GM18858 (cell line): ENCODE measurements at regions not wholly inside any gene's neighbourhood (a gene's known extent, or its start where the extent isn't known, plus 50 kb on each side); places are given as distances from the start of the nearest gene placed in this dataset.

Source experiments
- ATAC-seq: cut with Tn5 transposase; IDR thresholded peaks from one replicate; pipeline ENCODE4 v1.9.1; 2021; ENCODE audit not compliant: unreplicated experiment

DNA sequence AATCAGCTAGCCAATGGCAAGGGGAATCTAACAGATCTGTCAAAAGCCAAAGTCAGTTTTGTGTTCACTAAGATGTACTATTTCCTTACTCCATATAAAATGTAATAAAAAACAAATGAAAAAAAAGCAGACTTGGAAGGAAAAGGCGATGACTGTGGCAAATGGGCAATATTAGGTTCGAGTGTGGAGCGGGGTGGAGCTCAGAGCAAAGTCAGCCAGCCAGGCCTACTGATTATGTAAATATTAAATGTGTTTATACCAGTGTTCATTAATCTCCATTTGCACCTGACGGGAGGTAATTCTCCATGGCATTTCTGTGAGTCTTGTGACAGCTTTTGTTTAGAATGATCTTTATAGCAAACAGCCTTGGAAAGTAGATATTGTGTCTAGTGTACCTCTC is 96.2 kb upstream of the KCNMB2 start:
- ATAC-seq = no peak

GRCh38 chr3:178443634-178444033 is 92.6 kb upstream of the KCNMB2 start:
- ATAC-seq = no peak

DNA sequence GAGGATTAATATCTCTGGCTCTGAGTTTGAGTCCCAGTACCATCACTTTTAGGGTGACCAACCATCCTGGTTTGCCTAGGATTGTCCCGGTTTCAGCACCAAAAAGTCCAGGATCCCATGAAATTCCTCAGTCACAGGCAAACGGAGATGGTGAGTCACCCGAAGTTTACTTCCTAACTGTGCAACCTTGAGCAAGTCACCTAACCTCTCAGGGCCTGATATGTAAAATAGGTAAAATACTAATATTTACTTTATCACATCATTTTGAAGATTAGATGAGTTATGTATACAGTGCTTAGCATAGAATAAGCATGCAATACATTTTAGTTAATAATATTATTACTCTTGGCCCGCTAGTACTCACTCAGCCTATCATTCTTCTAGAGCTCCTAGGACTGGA is 91.1 kb upstream of the KCNMB2 start:
- no peak for ATAC-seq

GRCh38 chr3:178446059-178446458 is 90.2 kb upstream of the KCNMB2 start:
- no peak for ATAC-seq

DNA sequence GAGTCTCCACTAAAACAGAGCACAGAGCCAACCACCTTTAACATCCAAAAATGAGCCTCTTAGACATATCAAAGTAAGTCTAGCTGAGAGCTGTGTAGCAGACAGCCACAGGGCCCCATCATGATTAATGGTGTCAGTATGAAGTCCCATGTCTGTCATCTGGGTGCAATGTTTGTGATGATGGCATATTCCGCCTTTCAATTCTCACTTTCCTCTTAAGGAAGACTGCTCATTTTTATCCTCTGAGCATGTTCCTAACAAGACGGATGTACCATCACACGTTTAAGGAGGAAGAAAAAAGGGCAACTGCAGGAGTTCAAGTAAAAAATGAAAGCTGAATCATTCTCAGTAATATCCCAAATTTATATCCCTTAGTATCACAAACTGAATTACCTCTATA is 85.8 kb upstream of the KCNMB2 start:
- no peak for ATAC-seq

GRCh38 chr3:178451799-178452198 is 84.4 kb upstream of the KCNMB2 start:
- ATAC-seq = no peak

DNA sequence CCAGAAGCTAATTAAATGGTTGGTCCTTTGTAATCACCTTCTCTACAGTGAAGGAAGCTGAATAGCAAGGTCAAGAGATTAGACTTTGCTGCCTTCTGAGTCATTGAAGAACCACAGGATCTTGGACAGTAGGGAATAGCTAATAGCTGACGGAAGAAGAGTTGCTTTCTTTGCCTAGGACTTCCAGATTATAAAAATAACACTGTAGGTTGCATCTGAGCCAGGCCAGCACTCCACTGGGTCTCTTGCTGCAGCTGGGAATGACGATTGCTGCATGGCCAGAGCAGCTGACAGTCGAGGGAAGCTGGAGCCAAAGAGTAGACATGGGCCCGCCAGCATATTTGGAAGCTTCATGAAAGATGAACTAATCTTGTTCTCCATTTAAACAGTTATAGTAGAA is 81.5 kb upstream of the KCNMB2 start:
- no peak for ATAC-seq

- ATAC-seq = no peak
Observed at GRCh38 chr3:178455226-178455625, 81.0 kb upstream of the KCNMB2 start.

DNA sequence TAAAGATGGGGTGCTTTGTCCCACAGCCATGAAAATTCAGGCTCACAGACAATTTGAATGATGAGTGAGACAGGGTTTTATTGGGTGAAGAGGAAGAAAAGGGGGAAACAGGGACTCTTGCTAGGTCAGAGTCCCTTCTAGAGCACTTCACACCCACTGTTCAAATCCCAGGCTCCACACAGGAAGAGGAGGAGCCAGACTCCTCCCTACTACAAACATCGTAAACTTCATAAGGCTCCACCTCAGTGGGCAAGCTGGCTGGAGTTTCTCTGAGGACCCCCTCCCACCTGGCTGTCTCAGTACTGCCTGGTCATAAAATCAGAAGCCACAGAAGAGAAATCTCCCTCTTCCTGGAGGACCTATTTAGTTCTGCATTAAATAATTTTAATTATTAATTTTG is 80.3 kb upstream of the KCNMB2 start:
- no peak for ATAC-seq

- peak; percentile 33 for ATAC-seq
Observed at GRCh38 chr3:178456621-178457285, 79.5 kb upstream of the KCNMB2 start.

DNA sequence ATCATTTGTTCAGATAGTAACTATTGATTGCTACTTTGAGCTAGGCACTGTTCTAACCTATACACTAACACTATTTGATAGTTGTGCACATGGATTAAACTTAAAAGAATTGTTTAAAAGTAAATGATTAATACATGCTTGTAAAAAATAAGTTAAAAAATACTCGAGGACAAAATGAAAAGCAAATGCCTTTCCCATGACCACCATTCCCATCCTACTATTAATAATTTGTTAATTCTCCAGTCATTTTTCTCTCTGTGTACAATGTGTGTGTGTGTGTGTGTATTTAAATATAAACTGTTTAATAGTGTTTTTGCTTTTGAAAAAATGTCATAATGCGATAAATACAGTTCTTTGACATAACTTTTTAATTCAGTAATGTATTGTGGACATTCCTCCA is 78.7 kb upstream of the KCNMB2 start:
- ATAC-seq = no peak

- ATAC-seq = no peak
Observed at GRCh38 chr3:178458313-178459037, 77.8 kb upstream of the KCNMB2 start.

GRCh38 chr3:178459038-178459410 is 77.2 kb upstream of the KCNMB2 start:
- no peak for ATAC-seq

DNA sequence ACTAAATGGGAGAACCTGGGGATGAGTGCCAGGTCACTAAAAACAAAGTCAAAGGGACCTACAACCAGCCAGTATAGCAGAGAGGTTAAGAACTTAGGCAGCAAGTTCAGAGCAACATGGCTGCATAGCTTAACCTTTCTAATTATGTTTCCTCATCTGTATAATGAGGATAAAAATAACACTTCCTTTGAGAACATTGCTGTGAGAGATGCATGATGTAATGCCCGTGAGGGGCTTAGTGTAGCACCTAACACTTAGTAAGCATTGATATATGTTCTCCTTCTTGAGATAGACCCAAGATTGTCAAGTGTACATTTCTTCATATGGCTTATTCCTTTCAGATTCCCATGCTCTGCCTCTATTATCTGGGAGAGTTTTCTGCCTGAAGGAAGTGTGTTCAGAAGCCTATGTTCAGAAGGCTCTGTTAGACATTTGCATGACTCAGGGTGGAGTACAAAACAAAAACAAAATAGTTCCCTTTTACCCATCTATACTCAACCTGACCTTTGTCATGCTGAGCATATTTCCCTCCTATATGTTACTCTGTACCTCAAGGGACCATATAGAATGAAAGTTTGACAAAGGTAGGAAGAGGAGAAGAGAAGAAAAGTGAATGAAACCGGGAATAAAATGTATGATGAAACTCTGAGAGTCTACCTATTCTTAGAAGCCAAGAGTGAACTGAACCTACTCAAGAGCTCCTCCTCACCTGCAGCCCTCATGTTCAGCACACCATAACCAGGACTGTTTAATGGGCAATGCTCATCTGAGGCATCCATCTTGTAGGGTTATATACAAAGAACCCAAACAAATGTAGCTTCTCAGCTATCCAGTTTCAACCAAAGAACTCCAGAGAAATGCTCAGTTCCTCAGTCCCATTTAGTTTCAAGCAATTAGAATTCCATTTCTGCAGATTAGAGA is 70.7 kb upstream of the KCNMB2 start:
- ATAC-seq = peak; percentile 68

GRCh38 chr3:178472941-178473340 is 63.3 kb upstream of the KCNMB2 start:
- ATAC-seq = no peak

DNA sequence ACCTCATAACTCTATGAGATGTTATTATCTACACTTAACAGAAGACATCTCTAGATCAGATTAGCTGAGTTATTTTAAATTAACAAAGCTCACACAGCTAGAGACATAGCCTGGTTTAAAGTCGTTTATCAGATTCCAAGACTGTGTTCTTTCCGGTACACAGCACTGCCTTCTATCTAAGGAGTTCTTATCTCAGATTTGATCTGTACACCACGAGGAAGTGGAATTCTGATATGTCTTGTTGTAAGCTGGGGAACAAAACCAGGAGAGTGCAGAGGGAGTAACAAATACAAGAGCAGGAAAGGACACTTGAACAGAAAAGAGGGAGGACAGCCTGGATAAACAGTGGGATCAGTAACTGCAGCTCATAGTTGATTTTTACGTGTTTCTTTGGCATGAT is 61.7 kb upstream of the KCNMB2 start:
- ATAC-seq = no peak

- ATAC-seq = no peak
Observed at GRCh38 chr3:178475062-178475461, 61.2 kb upstream of the KCNMB2 start.

GRCh38 chr3:178476886-178477285 is 59.4 kb upstream of the KCNMB2 start:
- no peak for ATAC-seq

- ATAC-seq = no peak
Observed at GRCh38 chr3:178479446-178479845, 56.8 kb upstream of the KCNMB2 start.

DNA sequence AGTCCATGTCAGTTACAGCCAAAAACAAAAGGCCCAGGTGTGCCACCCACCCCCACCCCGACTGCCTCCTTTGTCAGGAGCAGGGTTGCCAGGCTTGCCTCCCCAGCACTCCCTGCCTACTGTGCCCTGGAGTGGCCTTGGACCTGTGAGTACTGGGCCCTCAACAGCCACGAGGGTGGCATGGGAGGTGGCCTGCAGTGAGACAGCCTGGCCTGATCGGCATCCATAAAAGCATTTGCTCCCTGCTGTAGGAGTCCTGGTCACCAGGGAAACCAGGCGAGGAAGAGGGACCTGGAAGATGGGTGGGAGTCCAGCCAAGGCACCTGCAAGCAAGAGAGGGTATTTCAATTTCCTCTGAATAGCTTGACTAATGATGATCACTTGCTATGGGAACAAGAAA is 56.4 kb upstream of the KCNMB2 start:
- no peak for ATAC-seq

- ATAC-seq = peak; percentile 14
Observed at GRCh38 chr3:178480274-178480673, 56.0 kb upstream of the KCNMB2 start.

GRCh38 chr3:178480795-178481194 is 55.4 kb upstream of the KCNMB2 start:
- peak; percentile 100 for ATAC-seq
